PFSK-1 (cell line): ENCODE measurements at regions not wholly inside any gene's neighbourhood (a gene's known extent, or its start where the extent isn't known, plus 50 kb on each side); places are given as distances from the start of the nearest gene placed in this dataset.

Experiments
- FOXP2 ChIP-seq: optimal IDR thresholded peaks from 2 replicates; pipeline ENCODE3; 2011; ENCODE audit warnings: borderline replicate concordance, control low read depth, inconsistent platforms; ENCODE audit not compliant: insufficient read depth; ENCODE audit errors: extremely low read length, extremely low read depth
- POLR2AphosphoS5 ChIP-seq: IDR thresholded peaks from 2 replicates; pipeline ENCODE4 v1.6.1; 2012; ENCODE audit warnings: low read depth, mild to moderate bottlenecking, control low read depth, low read length, moderate library complexity
- REST ChIP-seq, 2 experiments: IDR thresholded peaks; 2 replicates each; pipeline versions ENCODE4 v1.6.1 to v1.8.0; 2011 to 2012; ENCODE audit warnings: low read depth in 2 of 2, low read length in 2 of 2, control low read depth in 1 of 2, inconsistent platforms in 1 of 2, mild to moderate bottlenecking in 1 of 2, moderate library complexity in 1 of 2; ENCODE audit not compliant: insufficient read depth in 1 of 2
- SIN3A ChIP-seq: IDR thresholded peaks from 2 replicates; pipeline ENCODE4 v1.6.1; 2012; ENCODE audit warnings: mild to moderate bottlenecking, low read length, moderate library complexity, borderline replicate concordance; ENCODE audit not compliant: insufficient read depth
- TAF1 ChIP-seq: IDR thresholded peaks from 2 replicates; pipeline ENCODE4 v1.6.1; 2012; ENCODE audit warnings: low read length, control low read depth, borderline replicate concordance; ENCODE audit not compliant: insufficient read depth

GRCh38 chr7:153514032-153514431, 538.2 kb upstream of the DPP6 start:
- TF ChIP-seq REST (IDR thresholded peaks at IDR 0.05; ENCODE audit: insufficient read depth in 1 of 2, low read depth in 2 of 2, low read length in 2 of 2): no peak
- no peak for TF ChIP-seq SIN3A
- TF ChIP-seq FOXP2: no peak
- no peak for TF ChIP-seq TAF1
- no peak for TF ChIP-seq POLR2AphosphoS5

- TF ChIP-seq TAF1 (no peak), FOXP2 (no peak), SIN3A (no peak), POLR2AphosphoS5 (no peak), REST (IDR thresholded peaks at IDR 0.05; ENCODE audit: insufficient read depth in 1 of 2, low read depth in 2 of 2, low read length in 2 of 2) (no peak)
Observed at GRCh38 chr7:153515359-153515758, 536.8 kb upstream of the DPP6 start.

GRCh38 chr7:153518201-153518984, 533.8 kb upstream of the DPP6 start:
- TF ChIP-seq TAF1: no peak
- no peak for TF ChIP-seq FOXP2
- no peak for TF ChIP-seq POLR2AphosphoS5
- no peak for TF ChIP-seq SIN3A
- TF ChIP-seq REST (IDR thresholded peaks at IDR 0.05; ENCODE audit: insufficient read depth in 1 of 2, low read depth in 2 of 2, low read length in 2 of 2): no peak

- TF ChIP-seq TAF1 (no peak), REST (IDR thresholded peaks at IDR 0.05; ENCODE audit: insufficient read depth in 1 of 2, low read depth in 2 of 2, low read length in 2 of 2) (no peak), FOXP2 (no peak)
Observed at GRCh38 chr7:153521370-153521769, 530.8 kb upstream of the DPP6 start.
